ENCODE measurements at regions not wholly inside any gene's neighbourhood (a gene's known extent, or its start where the extent isn't known, plus 50 kb on each side); places are given as distances from the start of the nearest gene placed in this dataset.

- H3K4ac ChIP-seq (ENCODE audit: low read depth in 1 of 2, low read length in 2 of 2) = no peak overlapping the region
- peaks cover 3% of the 10 kb centered on the region for H3K9me3 ChIP-seq (ENCODE audit: control insufficient read depth, low read length)
- no peaks in the 10 kb centered on the region for H3K4me1 ChIP-seq (ENCODE audit: control insufficient read depth, insufficient read depth, low read depth, low read length)
- no peak overlapping the region for H2BK12ac ChIP-seq (ENCODE audit: low read length in 2 of 2)
- no peak overlapping the region for H3K14ac ChIP-seq (ENCODE audit: low read length in 2 of 2)
- no peak overlapping the region for H2BK5ac ChIP-seq (ENCODE audit: low read depth, low read length, poor library complexity, severe bottlenecking)
- no peak overlapping the region for H3K4me3 ChIP-seq (ENCODE audit: insufficient read depth in 1 of 2, low read depth in 1 of 2, low read length in 2 of 2)
- H4K91ac ChIP-seq (ENCODE audit: low read length) = no peak overlapping the region
- 93% methylated on average over 3 of the region's 7 CpGs for WGBS
- H2AK5ac ChIP-seq (ENCODE audit: low read length, severe bottlenecking) = no peak overlapping the region
- no peak overlapping the region for H3K18ac ChIP-seq (ENCODE audit: low read depth in 1 of 2, low read length in 2 of 2)
- H3K23ac ChIP-seq (ENCODE audit: low read length in 2 of 2) = no peak overlapping the region
- no peaks in the 10 kb centered on the region for H3K27me3 ChIP-seq (ENCODE audit: control insufficient read depth in 1 of 2, insufficient read depth in 1 of 2, low read length in 2 of 2)
- H3K4me2 ChIP-seq (ENCODE audit: low read length, poor library complexity, severe bottlenecking) = no peak overlapping the region
- H2BK15ac ChIP-seq (ENCODE audit: low read depth, poor library complexity, severe bottlenecking) = no peak overlapping the region
- H3K79me1 ChIP-seq (replicated peaks; ENCODE audit: low read length, poor library complexity, severe bottlenecking) = no peaks in the 10 kb centered on the region
- no peak overlapping the region for H3K9ac ChIP-seq (ENCODE audit: low read length)
- no peaks in the 10 kb centered on the region for H3K36me3 ChIP-seq (ENCODE audit: control insufficient read depth in 1 of 2, insufficient read depth in 2 of 2, low read depth in 1 of 2, low read length in 2 of 2)
- no peak overlapping the region for H3K27ac ChIP-seq (ENCODE audit: low read length, poor library complexity, severe bottlenecking)
- no peak overlapping the region for H2BK120ac ChIP-seq (ENCODE audit: low read depth, low read length)
- no peak for DNase-seq
- H4K8ac ChIP-seq (ENCODE audit: low read length) = no peak overlapping the region
- H2AFZ ChIP-seq (ENCODE audit: low read depth, low read length) = no peak overlapping the region
These were observed 52.5 kb upstream of the WDFY3 start for GRCh38 chr4:85018983-85019382.

GRCh38 chr4:85019411-85019810, 52.9 kb upstream of the WDFY3 start:
- Histone ChIP-seq H2AK5ac (ENCODE audit: low read length, severe bottlenecking) (no peak overlapping the region), H3K4me3 (ENCODE audit: insufficient read depth in 1 of 2, low read depth in 1 of 2, low read length in 2 of 2) (no peak overlapping the region), H3K9ac (ENCODE audit: low read length) (no peak overlapping the region), H2AFZ (ENCODE audit: low read depth, low read length) (no peak overlapping the region), H4K8ac (ENCODE audit: low read length) (no peak overlapping the region), H3K27me3 (ENCODE audit: control insufficient read depth in 1 of 2, insufficient read depth in 1 of 2, low read length in 2 of 2) (no peaks in the 10 kb centered on the region), H3K36me3 (ENCODE audit: control insufficient read depth in 1 of 2, insufficient read depth in 2 of 2, low read depth in 1 of 2, low read length in 2 of 2) (no peaks in the 10 kb centered on the region), H2BK15ac (ENCODE audit: low read depth, poor library complexity, severe bottlenecking) (no peak overlapping the region), H3K4ac (ENCODE audit: low read depth in 1 of 2, low read length in 2 of 2) (no peak overlapping the region), H3K9me3 (ENCODE audit: control insufficient read depth, low read length) (no peaks in the 10 kb centered on the region), H3K4me1 (ENCODE audit: control insufficient read depth, insufficient read depth, low read depth, low read length) (no peaks in the 10 kb centered on the region), H3K18ac (ENCODE audit: low read depth in 1 of 2, low read length in 2 of 2) (no peak overlapping the region), H2BK120ac (ENCODE audit: low read depth, low read length) (no peak overlapping the region), H2BK12ac (ENCODE audit: low read length in 2 of 2) (no peak overlapping the region), H3K4me2 (ENCODE audit: low read length, poor library complexity, severe bottlenecking) (no peak overlapping the region), H3K14ac (ENCODE audit: low read length in 2 of 2) (no peak overlapping the region), H3K27ac (ENCODE audit: low read length, poor library complexity, severe bottlenecking) (no peak overlapping the region), H3K23ac (ENCODE audit: low read length in 2 of 2) (no peak overlapping the region), H3K79me1 (replicated peaks; ENCODE audit: low read length, poor library complexity, severe bottlenecking) (no peaks in the 10 kb centered on the region), H4K91ac (ENCODE audit: low read length) (no peak overlapping the region), H2BK5ac (ENCODE audit: low read depth, low read length, poor library complexity, severe bottlenecking) (no peak overlapping the region)
- WGBS = 77% methylated on average over 2 of the region's 2 CpGs
- no peak for DNase-seq

GRCh38 chr4:85024671-85025070, 58.2 kb upstream of the WDFY3 start:
- Histone ChIP-seq H2BK15ac (ENCODE audit: low read depth, poor library complexity, severe bottlenecking) (no peak overlapping the region), H2BK120ac (ENCODE audit: low read depth, low read length) (no peak overlapping the region), H3K18ac (ENCODE audit: low read depth in 1 of 2, low read length in 2 of 2) (no peak overlapping the region), H2BK5ac (ENCODE audit: low read depth, low read length, poor library complexity, severe bottlenecking) (no peak overlapping the region), H3K9me3 (ENCODE audit: control insufficient read depth, low read length) (no peaks in the 10 kb centered on the region), H3K4me1 (ENCODE audit: control insufficient read depth, insufficient read depth, low read depth, low read length) (no peaks in the 10 kb centered on the region), H4K91ac (ENCODE audit: low read length) (no peak overlapping the region), H3K79me1 (replicated peaks; ENCODE audit: low read length, poor library complexity, severe bottlenecking) (no peaks in the 10 kb centered on the region), H3K14ac (ENCODE audit: low read length in 2 of 2) (no peak overlapping the region), H3K4ac (ENCODE audit: low read depth in 1 of 2, low read length in 2 of 2) (no peak overlapping the region), H3K9ac (ENCODE audit: low read length) (no peak overlapping the region), H2BK12ac (ENCODE audit: low read length in 2 of 2) (no peak overlapping the region), H3K23ac (ENCODE audit: low read length in 2 of 2) (no peak overlapping the region), H3K27me3 (ENCODE audit: control insufficient read depth in 1 of 2, insufficient read depth in 1 of 2, low read length in 2 of 2) (no peaks in the 10 kb centered on the region), H4K8ac (ENCODE audit: low read length) (no peak overlapping the region), H2AK5ac (ENCODE audit: low read length, severe bottlenecking) (no peak overlapping the region), H3K27ac (ENCODE audit: low read length, poor library complexity, severe bottlenecking) (no peak overlapping the region), H3K4me2 (ENCODE audit: low read length, poor library complexity, severe bottlenecking) (no peak overlapping the region), H2AFZ (ENCODE audit: low read depth, low read length) (no peak overlapping the region), H3K4me3 (ENCODE audit: insufficient read depth in 1 of 2, low read depth in 1 of 2, low read length in 2 of 2) (no peak overlapping the region), H3K36me3 (ENCODE audit: control insufficient read depth in 1 of 2, insufficient read depth in 2 of 2, low read depth in 1 of 2, low read length in 2 of 2) (no peaks in the 10 kb centered on the region)
- no peak for DNase-seq
- 93% methylated on average over 3 of the region's 6 CpGs for WGBS

- H2BK120ac ChIP-seq (ENCODE audit: low read depth, low read length) = no peak overlapping the region
- H3K18ac ChIP-seq (ENCODE audit: low read depth in 1 of 2, low read length in 2 of 2) = no peak overlapping the region
- H2AK5ac ChIP-seq (ENCODE audit: low read length, severe bottlenecking) = no peak overlapping the region
- no peaks in the 10 kb centered on the region for H3K4me1 ChIP-seq (ENCODE audit: control insufficient read depth, insufficient read depth, low read depth, low read length)
- H3K4me3 ChIP-seq (ENCODE audit: insufficient read depth in 1 of 2, low read depth in 1 of 2, low read length in 2 of 2) = no peak overlapping the region
- H3K36me3 ChIP-seq (ENCODE audit: control insufficient read depth in 1 of 2, insufficient read depth in 2 of 2, low read depth in 1 of 2, low read length in 2 of 2) = no peaks in the 10 kb centered on the region
- peaks cover 4% of the 10 kb centered on the region for H3K9me3 ChIP-seq (ENCODE audit: control insufficient read depth, low read length)
- no peak overlapping the region for H2BK5ac ChIP-seq (ENCODE audit: low read depth, low read length, poor library complexity, severe bottlenecking)
- H3K9ac ChIP-seq (ENCODE audit: low read length) = peak overlapping the region; percentile 55
- H2BK12ac ChIP-seq (ENCODE audit: low read length in 2 of 2) = no peak overlapping the region
- no peaks in the 10 kb centered on the region for H3K79me1 ChIP-seq (replicated peaks; ENCODE audit: low read length, poor library complexity, severe bottlenecking)
- H3K4ac ChIP-seq (ENCODE audit: low read depth in 1 of 2, low read length in 2 of 2) = no peak overlapping the region
- H3K14ac ChIP-seq (ENCODE audit: low read length in 2 of 2) = no peak overlapping the region
- 61% methylated on average over 4 of the region's 4 CpGs for WGBS
- H3K4me2 ChIP-seq (ENCODE audit: low read length, poor library complexity, severe bottlenecking) = no peak overlapping the region
- no peak overlapping the region for H2BK15ac ChIP-seq (ENCODE audit: low read depth, poor library complexity, severe bottlenecking)
- no peak overlapping the region for H3K23ac ChIP-seq (ENCODE audit: low read length in 2 of 2)
- no peak overlapping the region for H2AFZ ChIP-seq (ENCODE audit: low read depth, low read length)
- no peak overlapping the region for H4K8ac ChIP-seq (ENCODE audit: low read length)
- no peak overlapping the region for H3K27ac ChIP-seq (ENCODE audit: low read length, poor library complexity, severe bottlenecking)
- H4K91ac ChIP-seq (ENCODE audit: low read length) = no peak overlapping the region
- no peaks in the 10 kb centered on the region for H3K27me3 ChIP-seq (ENCODE audit: control insufficient read depth in 1 of 2, insufficient read depth in 1 of 2, low read length in 2 of 2)
- peak; percentile 89 for DNase-seq
These were observed 62.4 kb upstream of the WDFY3 start for GRCh38 chr4:85028910-85029309.

Data from mesenchymal stem cell (in vitro differentiated cells and primary cell).